DND-41 (cell line): ENCODE measurements at regions not wholly inside any gene's neighbourhood (a gene's known extent, or its start where the extent isn't known, plus 50 kb on each side); places are given as distances from the start of the nearest gene placed in this dataset.

Experiments used
- ATAC-seq: fragments of 200-7000 bp; cut with Tn5 transposase; 3 replicates; pipeline ENCODE4 v1.9.1; 2021; ENCODE audit warnings: low read depth; ENCODE audit not compliant: insufficient read depth
- DNase-seq: peaks from one replicate; pipeline ENCODE4 v3.0.0-alpha.2; 2020
- H2AFZ ChIP-seq: 2 replicates; pipeline ENCODE4 v1.6.0; 2012; ENCODE audit warnings: low read depth, low read length
- H3K27ac ChIP-seq: 2 replicates; pipeline ENCODE4 v1.5.1; 2012; ENCODE audit warnings: low read length, inconsistent platforms
- H3K27me3 ChIP-seq: fragments of 200-600 bp; sonication (generic); 2 replicates; pipeline ENCODE4 v1.6.0; 2012; ENCODE audit warnings: low read length, mild to moderate bottlenecking, inconsistent platforms; ENCODE audit not compliant: insufficient read depth, poor library complexity
- H3K36me3 ChIP-seq: 2 replicates; pipeline ENCODE4 v1.5.1; 2012; ENCODE audit warnings: low read length, inconsistent platforms; ENCODE audit not compliant: insufficient read depth
- H3K4me1 ChIP-seq: 2 replicates; pipeline ENCODE4 v1.5.1; 2012; ENCODE audit warnings: mild to moderate bottlenecking, low read length; ENCODE audit not compliant: insufficient read depth
- H3K4me2 ChIP-seq: 2 replicates; pipeline ENCODE4 v1.6.0; 2012; ENCODE audit warnings: mild to moderate bottlenecking, moderate library complexity, low read length, inconsistent platforms; ENCODE audit not compliant: insufficient read depth
- H3K4me3 ChIP-seq, 2 experiments: fragments of 200-600 bp in 1 of 2; shearing (Covaris generic) in 1 of 2; 2 replicates each; pipeline ENCODE4 v1.5.1; 2012 to 2016; ENCODE audit warnings: inconsistent platforms in 2 of 2, low read length in 2 of 2, mild to moderate bottlenecking in 2 of 2, low read depth in 1 of 2, moderate library complexity in 1 of 2
- H3K79me2 ChIP-seq: 2 replicates; pipeline ENCODE4 v1.6.0; 2012; ENCODE audit warnings: low read length, inconsistent platforms; ENCODE audit not compliant: insufficient read depth
- H3K9ac ChIP-seq: 2 replicates; pipeline ENCODE4 v1.6.0; 2012; ENCODE audit warnings: low read depth, mild to moderate bottlenecking, inconsistent platforms, low read length, moderate library complexity
- H3K9me3 ChIP-seq: 2 replicates; pipeline ENCODE4 v1.5.1; 2012; ENCODE audit warnings: low read length, moderate library complexity, mild to moderate bottlenecking, inconsistent platforms; ENCODE audit not compliant: insufficient read depth, severe bottlenecking
- H4K20me1 ChIP-seq: 2 replicates; pipeline ENCODE4 v1.6.0; 2012; ENCODE audit warnings: low read length; ENCODE audit not compliant: insufficient read depth
- CTCF ChIP-seq: IDR thresholded peaks from 2 replicates; pipeline ENCODE4 v1.5.1; 2012; ENCODE audit warnings: borderline replicate concordance, low read length, moderate library complexity, mild to moderate bottlenecking; ENCODE audit not compliant: poor library complexity, severe bottlenecking; ENCODE audit errors: extremely low read depth
- EZH2 ChIP-seq: IDR thresholded peaks from 3 replicates; pipeline ENCODE4 v1.6.1; 2012; ENCODE audit warnings: borderline replicate concordance, low read depth, mild to moderate bottlenecking, moderate library complexity, low read length, inconsistent platforms; ENCODE audit not compliant: severe bottlenecking

- Histone ChIP-seq H3K4me2 (no peak overlapping the region), H2AFZ (no peak overlapping the region), H3K4me3 (no peak overlapping the region), H3K27ac (no peak overlapping the region), H4K20me1 (no peaks in the 10 kb centered on the region; the same call in 1 of the 2 replicates), H3K36me3 (no peaks in the 10 kb centered on the region), H3K9ac (no peak overlapping the region), H3K9me3 (no peaks in the 10 kb centered on the region), H3K79me2 (no peaks in the 10 kb centered on the region), H3K4me1 (no peaks in the 10 kb centered on the region), H3K27me3 (no peaks in the 10 kb centered on the region)
- DNase-seq (no peak), ATAC-seq (no peak)
- TF ChIP-seq CTCF: no peak
- no peak for TF ChIP-seq EZH2
Observed at GRCh38 chr10:47182934-47183703, 116.9 kb upstream of the GDF10 start.

- Histone ChIP-seq H4K20me1 (no peaks in the 10 kb centered on the region; the same call in 1 of the 2 replicates), H3K9me3 (no peaks in the 10 kb centered on the region), H3K4me1 (no peaks in the 10 kb centered on the region), H3K79me2 (no peaks in the 10 kb centered on the region), H3K27ac (no peak overlapping the region), H2AFZ (no peak overlapping the region), H3K4me2 (no peak overlapping the region), H3K4me3 (no peak overlapping the region), H3K9ac (no peak overlapping the region), H3K27me3 (no peaks in the 10 kb centered on the region), H3K36me3 (no peaks in the 10 kb centered on the region)
- no peak for DNase-seq
- ATAC-seq: no peak
- TF ChIP-seq CTCF (no peak), EZH2 (no peak)
Observed at GRCh38 chr10:47183704-47184041, 116.3 kb upstream of the GDF10 start.

- no peak overlapping the region for H3K4me3 ChIP-seq
- no peaks in the 10 kb centered on the region for H3K27me3 ChIP-seq
- H3K9me3 ChIP-seq: no peaks in the 10 kb centered on the region
- no peak overlapping the region for H3K9ac ChIP-seq
- no peak for ATAC-seq
- H3K79me2 ChIP-seq: no peaks in the 10 kb centered on the region
- TF ChIP-seq EZH2 (no peak), CTCF (no peak)
- no peak overlapping the region for H3K4me2 ChIP-seq
- H3K27ac ChIP-seq: no peak overlapping the region
- no peak overlapping the region for H2AFZ ChIP-seq
- H3K4me1 ChIP-seq: no peaks in the 10 kb centered on the region
- no peaks in the 10 kb centered on the region; the same call in 1 of the 2 replicates for H4K20me1 ChIP-seq
- no peaks in the 10 kb centered on the region for H3K36me3 ChIP-seq
- no peak for DNase-seq
Observed at GRCh38 chr10:47184273-47184672, 115.7 kb upstream of the GDF10 start.
